ENCODE measurements at regions not wholly inside any gene's neighbourhood (a gene's known extent, or its start where the extent isn't known, plus 50 kb on each side); places are given as distances from the start of the nearest gene placed in this dataset.

- Mint-ChIP-seq H3K4me3 (no peak overlapping the region), H3K9me3 (peaks cover 7% of the 10 kb centered on the region), H3K36me3 (ENCODE audit: low read depth) (peaks cover 1% of the 10 kb centered on the region), H3K27ac (no peak overlapping the region), H3K27me3 (peaks cover 3% of the 10 kb centered on the region), H3K4me1 (peaks cover 12% of the 10 kb centered on the region)
- ChIA-PET CTCF (interaction anchor here (1.7 kb wide), 1 partner anchor 10 kb away, joined by 4 read pairs; no protein-coding TSS in a partner anchor), POLR2A (interaction anchor here (1.0 to 1.6 kb wide), 3 partner anchors 10 to 43 kb away, joined by 3 to 6 read pairs (median 4); no protein-coding TSS in a partner anchor)
- intact Hi-C loops (cut with micrococcal nuclease) = loop anchor here (5.0 kb wide), 1 partner anchor 43 kb away; no protein-coding TSS in a partner anchor
- DNase-seq (no peak), ATAC-seq (ENCODE audit: low read depth) (peak; percentile 42)
- TF ChIP-seq CTCF (IDR thresholded peaks at IDR 0.05) = no peak
Measured at GRCh38 chr3:56960234-56960917, 100.1 kb upstream of the SPATA12 start.

DNA sequence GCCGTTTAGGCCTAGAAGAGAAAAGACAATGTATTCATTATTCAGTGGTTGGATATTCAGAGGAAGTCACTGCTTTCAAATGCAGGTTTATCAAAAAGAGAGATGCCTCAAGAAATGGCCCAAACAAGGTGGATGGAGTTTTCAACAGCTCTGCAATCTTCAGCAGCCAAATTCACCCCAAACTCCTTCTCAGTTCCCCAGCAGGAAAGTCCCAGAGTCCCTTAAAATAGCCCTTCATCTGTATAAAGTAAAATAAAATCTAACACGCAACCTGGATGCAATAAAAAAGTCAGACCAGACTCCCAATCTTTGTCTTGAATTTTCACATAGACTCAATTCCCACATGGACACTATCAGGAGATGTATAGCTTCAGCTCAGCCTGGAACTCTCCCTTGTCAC lies 101.6 kb upstream of the SPATA12 start:
- Mint-ChIP-seq H3K9me3 (no peaks in the 10 kb centered on the region), H3K36me3 (ENCODE audit: low read depth) (no peaks in the 10 kb centered on the region), H3K27ac (no peak overlapping the region), H3K4me3 (no peak overlapping the region), H3K27me3 (peaks cover 5% of the 10 kb centered on the region), H3K4me1 (peaks cover 12% of the 10 kb centered on the region)
- POLR2A ChIA-PET = no interaction called here
- TF ChIP-seq CTCF (IDR thresholded peaks at IDR 0.05) = no peak
- DNase-seq (no peak), ATAC-seq (ENCODE audit: low read depth) (no peak)
- intact Hi-C loops (cut with micrococcal nuclease) = no loop called here
- CTCF ChIA-PET = interaction anchor here (1.7 kb wide), 1 partner anchor 12 kb away, joined by 4 read pairs; no protein-coding TSS in a partner anchor

GRCh38 chr3:56957522-56957921 lies 102.9 kb upstream of the SPATA12 start:
- no peaks in the 10 kb centered on the region for H3K9me3 Mint-ChIP-seq
- ChIA-PET POLR2A (no interaction called here), CTCF (no interaction called here)
- H3K27ac Mint-ChIP-seq = no peak overlapping the region
- no peak for DNase-seq
- H3K27me3 Mint-ChIP-seq = peaks cover 5% of the 10 kb centered on the region
- no peaks in the 10 kb centered on the region for H3K36me3 Mint-ChIP-seq (ENCODE audit: low read depth)
- peaks cover 12% of the 10 kb centered on the region for H3K4me1 Mint-ChIP-seq
- no peak for ATAC-seq (ENCODE audit: low read depth)
- intact Hi-C loops (cut with micrococcal nuclease) = no loop called here
- TF ChIP-seq CTCF (IDR thresholded peaks at IDR 0.05) = no peak
- H3K4me3 Mint-ChIP-seq = no peak overlapping the region

DNA sequence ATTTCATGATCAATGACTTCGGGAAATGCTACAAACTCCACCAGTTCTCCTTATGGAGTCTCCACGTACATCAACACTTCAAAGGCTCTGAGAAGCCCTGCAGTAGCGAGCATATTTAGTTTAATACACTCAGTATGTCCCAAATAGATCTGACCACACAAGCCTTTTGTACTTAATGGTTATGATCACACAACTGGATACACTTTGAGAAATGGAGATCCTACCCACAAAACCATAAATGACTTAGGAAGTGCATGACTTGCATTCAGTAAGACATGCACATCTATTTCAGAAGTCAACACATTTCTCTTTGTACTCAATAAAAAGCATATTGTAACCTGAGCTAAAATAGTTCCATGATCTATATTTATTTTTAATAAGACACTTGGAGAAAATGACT lies 103.6 kb upstream of the SPATA12 start:
- intact Hi-C loops (cut with micrococcal nuclease) = no loop called here
- Mint-ChIP-seq H3K9me3 (no peaks in the 10 kb centered on the region), H3K27me3 (peaks cover 5% of the 10 kb centered on the region), H3K36me3 (ENCODE audit: low read depth) (no peaks in the 10 kb centered on the region), H3K4me1 (peaks cover 12% of the 10 kb centered on the region), H3K4me3 (no peak overlapping the region), H3K27ac (no peak overlapping the region)
- no peak for DNase-seq
- CTCF ChIA-PET = no interaction called here
- no peak for ATAC-seq (ENCODE audit: low read depth)
- no peak for TF ChIP-seq CTCF (IDR thresholded peaks at IDR 0.05)
- POLR2A ChIA-PET = no interaction called here

GRCh38 chr3:56955492-56956111 lies 104.9 kb upstream of the SPATA12 start:
- ATAC-seq (ENCODE audit: low read depth) (no peak), DNase-seq (no peak)
- no peak for TF ChIP-seq CTCF (IDR thresholded peaks at IDR 0.05)
- Mint-ChIP-seq H3K9me3 (no peaks in the 10 kb centered on the region), H3K36me3 (ENCODE audit: low read depth) (no peaks in the 10 kb centered on the region), H3K27ac (no peak overlapping the region), H3K27me3 (peaks cover 5% of the 10 kb centered on the region), H3K4me1 (peaks cover 12% of the 10 kb centered on the region), H3K4me3 (no peak overlapping the region)
- CTCF ChIA-PET = no interaction called here
- intact Hi-C loops (cut with micrococcal nuclease) = no loop called here
- POLR2A ChIA-PET = no interaction called here
